HCT116 (cell line): ENCODE measurements at regions not wholly inside any gene's neighbourhood (a gene's known extent, or its start where the extent isn't known, plus 50 kb on each side); places are given as distances from the start of the nearest gene placed in this dataset.

Experiments used
- ATAC-seq: fragments of 200-7000 bp; cut with Tn5 transposase; 2 replicates; pipeline ENCODE4 v1.9.1; 2020; ENCODE audit warnings: mild to moderate bottlenecking, moderate library complexity
- BruUV-seq: library from RNA; stranded (reverse); fragments of 400-500 nt; replicated peaks from 2 replicates; lab custom pipeline; 2021; lab: Mats Ljungman, UMichigan
- CTCF ChIA-PET: fragments of 300-600 bp; sonication (Branson Sonifier 250); formaldehyde crosslinking; loops from one replicate; lab custom pipeline; 2021; ENCODE audit warnings: antibody characterized with exemption; lab: Charles Lee
- POLR2A ChIA-PET: fragments of 300-600, 350-600 bp; sonication (Branson Sonifier 250); formaldehyde crosslinking; loops from one replicate; lab custom pipeline; 2021; ENCODE audit warnings: antibody characterized with exemption; lab: Charles Lee
- RAD21 ChIA-PET, 2 experiments: fragments of 300-600 bp; sonication (Branson Sonifier 250); formaldehyde crosslinking; loops; one replicate each; lab custom pipeline; 2023; ENCODE audit warnings: low total read pairs in 2 of 2; ENCODE audit not compliant: uncharacterized antibody in 2 of 2, unreplicated experiment in 2 of 2, low non-redundant PET in 1 of 2; lab: Charles Lee
- DNase-seq: peaks from one replicate; pipeline ENCODE4 v3.0.0-alpha.2; 2010; ENCODE audit warnings: low read depth, low spot score
- H2AFZ ChIP-seq: fragments of 200-600 bp; shearing (Covaris generic), sonication (generic); 2 replicates; pipeline ENCODE4 v1.6.1; 2017; ENCODE audit warnings: low read depth, mixed run types, mixed read lengths, antibody characterized with exemption, low read length; ENCODE audit not compliant: poor library complexity, severe bottlenecking
- H3K27ac ChIP-seq: 2 replicates; pipeline ENCODE4 v1.5.1; 2012; ENCODE audit warnings: low read depth, low read length
- H3K27me3 ChIP-seq: fragments of 200-600 bp; sonication (generic); 2 replicates; pipeline ENCODE4 v1.6.1; 2016; ENCODE audit warnings: mixed run types, low read length, mixed read lengths; ENCODE audit not compliant: insufficient read depth
- H3K36me3 ChIP-seq, 2 experiments: fragments of 200-500 bp in 1 of 2; fragments of 200-600 bp in 1 of 2; sonication (Bioruptor generic) in 1 of 2; sonication (generic) in 1 of 2; 2 replicates each; pipeline versions ENCODE4 v1.5.1 to v1.6.1; 2014 to 2016; ENCODE audit warnings: low read length in 2 of 2, inconsistent platforms in 1 of 2, mixed read lengths in 1 of 2, mixed run types in 1 of 2; ENCODE audit not compliant: insufficient read depth in 2 of 2, control insufficient read depth in 1 of 2
- H3K4me1 ChIP-seq, 2 experiments: fragments of 200-600 bp in 1 of 2; sonication (generic) in 1 of 2; 2 replicates each; pipeline versions ENCODE4 v1.5.1 to v1.6.1; 2012 to 2017; ENCODE audit warnings: low read length in 2 of 2, inconsistent platforms in 1 of 2, mild to moderate bottlenecking in 1 of 2, mixed read lengths in 1 of 2, mixed run types in 1 of 2, moderate library complexity in 1 of 2; ENCODE audit not compliant: insufficient read depth in 2 of 2, control insufficient read depth in 1 of 2
- H3K4me2 ChIP-seq: fragments of 200-600 bp; sonication (generic); 2 replicates; pipeline ENCODE4 v1.6.1; 2017; ENCODE audit warnings: mixed run types, low read length, mixed read lengths
- H3K4me3 ChIP-seq, 2 experiments: fragments of 200-600 bp in 1 of 2; sonication (generic) in 1 of 2; replicated peaks in 1 of 2; 2 replicates each; pipeline ENCODE4 v1.5.1; 2011 to 2016; ENCODE audit warnings: low read length in 2 of 2, control low read depth in 1 of 2, low read depth in 1 of 2, mild to moderate bottlenecking in 1 of 2, mixed read lengths in 1 of 2, mixed run types in 1 of 2
- H3K79me2 ChIP-seq: fragments of 200-600 bp; sonication (generic); 2 replicates; pipeline ENCODE4 v1.6.1; 2017; ENCODE audit warnings: mild to moderate bottlenecking, mixed run types, low read length, moderate library complexity, mixed read lengths; ENCODE audit not compliant: insufficient read depth
- H3K9ac ChIP-seq: fragments of 200-600 bp; sonication (generic); 2 replicates; pipeline ENCODE4 v1.6.1; 2016; ENCODE audit warnings: low read length, mixed read lengths
- H3K9me2 ChIP-seq: fragments of 200-600 bp; sonication (generic), shearing (Covaris generic); 2 replicates; pipeline ENCODE4 v1.6.1; 2017; ENCODE audit warnings: mixed run types, mild to moderate bottlenecking, moderate library complexity; ENCODE audit not compliant: insufficient read depth
- H3K9me3 ChIP-seq, 2 experiments: fragments of 200-500 bp in 1 of 2; fragments of 200-600 bp in 1 of 2; sonication (Bioruptor generic) in 1 of 2; sonication (generic) in 1 of 2; 2 replicates each; pipeline ENCODE4 v1.6.1; 2014 to 2017; ENCODE audit warnings: low read length in 2 of 2, mixed read lengths in 2 of 2, inconsistent platforms in 1 of 2, low read depth in 1 of 2, mild to moderate bottlenecking in 1 of 2, mixed run types in 1 of 2, moderate library complexity in 1 of 2; ENCODE audit not compliant: control insufficient read depth in 1 of 2, insufficient read depth in 1 of 2
- H4K20me1 ChIP-seq: fragments of 200-600 bp; sonication (generic), shearing (Covaris generic); 2 replicates; pipeline ENCODE4 v1.6.1; 2017; ENCODE audit warnings: mixed run types, mild to moderate bottlenecking, moderate library complexity; ENCODE audit not compliant: insufficient read depth
- EGR1 ChIP-seq: IDR thresholded peaks from 2 replicates; pipeline ENCODE4 v1.6.1; 2012; ENCODE audit warnings: low read depth
- EZH2 ChIP-seq: fragments of 200-600 bp; sonication (generic); IDR thresholded peaks from 2 replicates; pipeline ENCODE4 v1.6.1; 2017; ENCODE audit warnings: antibody characterized with exemption, mixed run types
- EZH2phosphoT487 ChIP-seq: fragments of 200-600 bp; IDR thresholded peaks from 2 replicates; pipeline ENCODE4 v1.6.1; 2018; ENCODE audit warnings: antibody characterized with exemption, borderline replicate concordance
- POLR2AphosphoS5 ChIP-seq: IDR thresholded peaks from 2 replicates; pipeline ENCODE4 v1.6.1; 2011; ENCODE audit warnings: mild to moderate bottlenecking, low read depth, low read length, moderate library complexity
- RAD21 ChIP-seq: IDR thresholded peaks from 2 replicates; pipeline ENCODE4 v1.6.1; 2012; ENCODE audit warnings: low read depth, mild to moderate bottlenecking
- SRF ChIP-seq: IDR thresholded peaks from 2 replicates; pipeline ENCODE4 v1.6.1; 2012; ENCODE audit warnings: low read depth
- YY1 ChIP-seq: IDR thresholded peaks from 2 replicates; pipeline ENCODE4 v1.6.1; 2011; ENCODE audit warnings: low read length, low read depth, moderate library complexity, mild to moderate bottlenecking; ENCODE audit not compliant: insufficient replicate concordance; ENCODE audit errors: extremely low read depth
- ZFX ChIP-seq: fragments of 450-650 bp; IDR thresholded peaks from 2 replicates; pipeline ENCODE4 v1.6.1; 2017
- intact Hi-C: fragments of 100-400 bp; cut with micrococcal nuclease; formaldehyde crosslinking; loops from 2 replicates; pipeline ENCODE4 v1.10.0; 2022
- TF ChIP-seq, protein P1 (sequence below): IDR thresholded peaks from 2 replicates; pipeline ENCODE4 v1.6.1; 2011; ENCODE audit warnings: mild to moderate bottlenecking, low read length, moderate library complexity; ENCODE audit not compliant: insufficient replicate concordance; ENCODE audit errors: extremely low read depth
- TF ChIP-seq, protein P2 (sequence below), 3 experiments: fragments of 200-600 bp in 1 of 3; sonication (generic) in 1 of 3; IDR thresholded peaks in 2 of 3; conservative IDR thresholded peaks in 1 of 3; 2 replicates each; pipeline ENCODE4 v1.5.1; 2012 to 2017; ENCODE audit warnings: low read depth in 2 of 3, low read length in 2 of 3, antibody characterized with exemption in 1 of 3, borderline replicate concordance in 1 of 3, control low read depth in 1 of 3, mild to moderate bottlenecking in 1 of 3, mixed read lengths in 1 of 3, mixed run types in 1 of 3, moderate library complexity in 1 of 3; ENCODE audit not compliant: insufficient read depth in 1 of 3

DNA sequence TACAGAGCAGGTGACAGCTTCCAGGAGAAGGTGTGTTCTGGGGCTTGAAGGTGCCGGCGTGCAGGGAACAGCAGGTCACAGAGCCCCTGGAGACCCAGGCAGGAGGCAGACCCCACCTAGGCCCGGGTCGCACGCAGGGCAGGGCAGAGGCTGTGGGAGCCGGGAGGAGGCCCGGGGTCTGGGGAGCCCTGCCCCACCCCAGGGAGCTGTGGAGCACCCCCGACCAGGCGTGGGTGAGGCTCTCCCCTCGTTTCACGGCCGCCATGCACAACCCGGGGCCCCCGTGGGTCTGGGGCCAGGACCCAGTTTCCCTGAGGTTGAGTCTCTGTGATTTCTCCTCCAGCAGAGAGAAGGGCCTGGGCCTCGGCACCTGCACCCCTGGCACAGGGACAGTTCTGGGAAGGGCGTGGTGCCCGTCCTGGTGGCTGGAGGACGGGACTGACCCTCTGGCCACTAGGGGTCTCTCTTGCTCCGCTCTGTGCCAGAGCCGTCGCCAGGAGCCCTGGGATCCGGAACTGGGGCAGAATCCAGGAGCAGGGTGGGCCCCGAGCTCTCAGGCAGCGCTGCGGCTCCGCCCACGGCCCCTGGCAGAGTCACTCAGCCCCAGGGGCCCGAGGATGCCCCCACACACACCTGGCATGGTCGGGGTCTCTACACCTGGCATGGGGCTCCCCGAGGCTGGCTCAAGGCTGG lies 75.2 kb upstream of the FBRSL1 start:
- Histone ChIP-seq H3K9ac (no peak overlapping the region), H3K27me3 (peaks cover 8% of the 10 kb centered on the region; the same call in 1 of the 2 replicates), H3K27ac (peak overlapping the region; percentile 3; the same call in 1 of the 2 replicates), H3K9me3 (no peaks in the 10 kb centered on the region), H3K4me2 (peak overlapping the region; percentile 68), H3K9me2 (no peaks in the 10 kb centered on the region), H3K79me2 (no peaks in the 10 kb centered on the region), H4K20me1 (no peaks in the 10 kb centered on the region), H2AFZ (no peak overlapping the region), H3K4me1 (peaks cover 0 to 14% of the 10 kb centered on the region in 2 experiments; a peak in 2 of 4 replicates), H3K36me3 (no peaks in the 10 kb centered on the region)
- intact Hi-C loops: loop anchor here (1.0 kb wide), 5 partner anchors 109 to 260 kb away; no protein-coding TSS in a partner anchor
- DNase-seq (peak; percentile 65), ATAC-seq (peak; percentile 97)
- ChIA-PET CTCF (interaction anchor here (0.8 to 3.6 kb wide), 19 partner anchors 11 to 1498 kb away, joined by 3 to 53 read pairs (median 4); no protein-coding TSS in a partner anchor), RAD21 (interaction anchor here (0.8 to 2.3 kb wide), 6 partner anchors 146 to 261 kb away, joined by 3 to 21 read pairs (median 5); no protein-coding TSS in a partner anchor)
- TF ChIP-seq, protein P1, sequence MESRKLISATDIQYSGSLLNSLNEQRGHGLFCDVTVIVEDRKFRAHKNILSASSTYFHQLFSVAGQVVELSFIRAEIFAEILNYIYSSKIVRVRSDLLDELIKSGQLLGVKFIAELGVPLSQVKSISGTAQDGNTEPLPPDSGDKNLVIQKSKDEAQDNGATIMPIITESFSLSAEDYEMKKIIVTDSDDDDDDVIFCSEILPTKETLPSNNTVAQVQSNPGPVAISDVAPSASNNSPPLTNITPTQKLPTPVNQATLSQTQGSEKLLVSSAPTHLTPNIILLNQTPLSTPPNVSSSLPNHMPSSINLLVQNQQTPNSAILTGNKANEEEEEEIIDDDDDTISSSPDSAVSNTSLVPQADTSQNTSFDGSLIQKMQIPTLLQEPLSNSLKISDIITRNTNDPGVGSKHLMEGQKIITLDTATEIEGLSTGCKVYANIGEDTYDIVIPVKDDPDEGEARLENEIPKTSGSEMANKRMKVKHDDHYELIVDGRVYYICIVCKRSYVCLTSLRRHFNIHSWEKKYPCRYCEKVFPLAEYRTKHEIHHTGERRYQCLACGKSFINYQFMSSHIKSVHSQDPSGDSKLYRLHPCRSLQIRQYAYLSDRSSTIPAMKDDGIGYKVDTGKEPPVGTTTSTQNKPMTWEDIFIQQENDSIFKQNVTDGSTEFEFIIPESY: no peak
- TF ChIP-seq POLR2AphosphoS5 (no peak), YY1 (peak; percentile 16), ZFX (no peak), EZH2phosphoT487 (no peak), EZH2 (no peak), SRF (no peak), EGR1 (no peak), RAD21 (peak; percentile 99)
- TF ChIP-seq, protein P2, sequence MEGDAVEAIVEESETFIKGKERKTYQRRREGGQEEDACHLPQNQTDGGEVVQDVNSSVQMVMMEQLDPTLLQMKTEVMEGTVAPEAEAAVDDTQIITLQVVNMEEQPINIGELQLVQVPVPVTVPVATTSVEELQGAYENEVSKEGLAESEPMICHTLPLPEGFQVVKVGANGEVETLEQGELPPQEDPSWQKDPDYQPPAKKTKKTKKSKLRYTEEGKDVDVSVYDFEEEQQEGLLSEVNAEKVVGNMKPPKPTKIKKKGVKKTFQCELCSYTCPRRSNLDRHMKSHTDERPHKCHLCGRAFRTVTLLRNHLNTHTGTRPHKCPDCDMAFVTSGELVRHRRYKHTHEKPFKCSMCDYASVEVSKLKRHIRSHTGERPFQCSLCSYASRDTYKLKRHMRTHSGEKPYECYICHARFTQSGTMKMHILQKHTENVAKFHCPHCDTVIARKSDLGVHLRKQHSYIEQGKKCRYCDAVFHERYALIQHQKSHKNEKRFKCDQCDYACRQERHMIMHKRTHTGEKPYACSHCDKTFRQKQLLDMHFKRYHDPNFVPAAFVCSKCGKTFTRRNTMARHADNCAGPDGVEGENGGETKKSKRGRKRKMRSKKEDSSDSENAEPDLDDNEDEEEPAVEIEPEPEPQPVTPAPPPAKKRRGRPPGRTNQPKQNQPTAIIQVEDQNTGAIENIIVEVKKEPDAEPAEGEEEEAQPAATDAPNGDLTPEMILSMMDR (IDR thresholded peaks at IDR 0.05 in 2 of 3, conservative IDR thresholded peaks at IDR 0.05 in 1 of 3; ENCODE audit: borderline replicate concordance in 1 of 3, insufficient read depth in 1 of 3, low read depth in 2 of 3, low read length in 2 of 3): peak; percentile 89 to 95 (median 93)
- TF ChIP-seq, all 23 proteins: peak for 3
- BruUV-seq: no TSS peak
- POLR2A ChIA-PET: interaction anchor here (1.3 kb wide), 1 partner anchor 261 kb away, joined by 5 read pairs; no protein-coding TSS in a partner anchor
- H3K4me3 ChIP-seq: 0 out of 4 replicates have a peak overlapping the region, but pooled peaks of 1 of the 2 experiments have one; percentile 28
